ENCODE measurements at regions not wholly inside any gene's neighbourhood (a gene's known extent, or its start where the extent isn't known, plus 50 kb on each side); places are given as distances from the start of the nearest gene placed in this dataset.

GRCh38 chr16:25340973-25341372 is 83.3 kb upstream of the ZKSCAN2 start:
- Histone ChIP-seq H3K9me2 (ENCODE audit: insufficient read depth, low read length) (no peaks in the 10 kb centered on the region), H3K4me3 (ENCODE audit: low read length) (no peak overlapping the region), H3K9ac (ENCODE audit: low read length) (no peak overlapping the region), H3K79me2 (replicated peaks; ENCODE audit: insufficient read depth, low read length) (no peaks in the 10 kb centered on the region), H3K9me3 (ENCODE audit: low read length) (no peaks in the 10 kb centered on the region), H3K36me3 (ENCODE audit: insufficient read depth, low read length) (no peaks in the 10 kb centered on the region), H4K20me1 (ENCODE audit: insufficient read depth) (no peaks in the 10 kb centered on the region), H3F3A (ENCODE audit: insufficient read depth, low read length, poor library complexity, severe bottlenecking) (no peaks in the 10 kb centered on the region), H2AFZ (ENCODE audit: low read depth, low read length) (no peak overlapping the region), H3K4me2 (ENCODE audit: low read length) (no peak overlapping the region), H3K27ac (ENCODE audit: low read length) (no peak overlapping the region), H3K27me3 (ENCODE audit: insufficient read depth, low read depth, low read length) (no peaks in the 10 kb centered on the region)
- no peak for TF ChIP-seq RAD21 (conservative IDR thresholded peaks at IDR 0.05)
- no peak for TF ChIP-seq POLR2AphosphoS5 (IDR thresholded peaks at IDR 0.05)
- no peak for TF ChIP-seq REST (IDR thresholded peaks at IDR 0.05; ENCODE audit: borderline replicate concordance)
- no peak for TF ChIP-seq TAF1 (IDR thresholded peaks at IDR 0.05; ENCODE audit: low read depth)
- TF ChIP-seq MXI1 (conservative IDR thresholded peaks at IDR 0.05; ENCODE audit: poor library complexity, severe bottlenecking) = no peak
- TF ChIP-seq EP300 (conservative IDR thresholded peaks at IDR 0.05; ENCODE audit: poor library complexity, severe bottlenecking) = no peak
- TF ChIP-seq, protein P1, sequence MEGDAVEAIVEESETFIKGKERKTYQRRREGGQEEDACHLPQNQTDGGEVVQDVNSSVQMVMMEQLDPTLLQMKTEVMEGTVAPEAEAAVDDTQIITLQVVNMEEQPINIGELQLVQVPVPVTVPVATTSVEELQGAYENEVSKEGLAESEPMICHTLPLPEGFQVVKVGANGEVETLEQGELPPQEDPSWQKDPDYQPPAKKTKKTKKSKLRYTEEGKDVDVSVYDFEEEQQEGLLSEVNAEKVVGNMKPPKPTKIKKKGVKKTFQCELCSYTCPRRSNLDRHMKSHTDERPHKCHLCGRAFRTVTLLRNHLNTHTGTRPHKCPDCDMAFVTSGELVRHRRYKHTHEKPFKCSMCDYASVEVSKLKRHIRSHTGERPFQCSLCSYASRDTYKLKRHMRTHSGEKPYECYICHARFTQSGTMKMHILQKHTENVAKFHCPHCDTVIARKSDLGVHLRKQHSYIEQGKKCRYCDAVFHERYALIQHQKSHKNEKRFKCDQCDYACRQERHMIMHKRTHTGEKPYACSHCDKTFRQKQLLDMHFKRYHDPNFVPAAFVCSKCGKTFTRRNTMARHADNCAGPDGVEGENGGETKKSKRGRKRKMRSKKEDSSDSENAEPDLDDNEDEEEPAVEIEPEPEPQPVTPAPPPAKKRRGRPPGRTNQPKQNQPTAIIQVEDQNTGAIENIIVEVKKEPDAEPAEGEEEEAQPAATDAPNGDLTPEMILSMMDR (IDR thresholded peaks at IDR 0.05; ENCODE audit: poor library complexity, severe bottlenecking) = no peak
- TF ChIP-seq EZH2 (IDR thresholded peaks at IDR 0.05; ENCODE audit: borderline replicate concordance, insufficient read depth, low read length, poor library complexity, severe bottlenecking) = no peak
- no peak for TF ChIP-seq SMC3 (conservative IDR thresholded peaks at IDR 0.05; ENCODE audit: poor library complexity)

- H3K9ac ChIP-seq (ENCODE audit: low read length) = no peak overlapping the region
- H3K79me2 ChIP-seq (replicated peaks; ENCODE audit: insufficient read depth, low read length) = no peaks in the 10 kb centered on the region
- H3K27ac ChIP-seq (ENCODE audit: low read length) = no peak overlapping the region
- TF ChIP-seq REST (IDR thresholded peaks at IDR 0.05; ENCODE audit: borderline replicate concordance) (no peak), EP300 (conservative IDR thresholded peaks at IDR 0.05; ENCODE audit: poor library complexity, severe bottlenecking) (no peak), TAF1 (IDR thresholded peaks at IDR 0.05; ENCODE audit: low read depth) (no peak), MXI1 (conservative IDR thresholded peaks at IDR 0.05; ENCODE audit: poor library complexity, severe bottlenecking) (no peak), EZH2 (IDR thresholded peaks at IDR 0.05; ENCODE audit: borderline replicate concordance, insufficient read depth, low read length, poor library complexity, severe bottlenecking) (no peak), RAD21 (conservative IDR thresholded peaks at IDR 0.05) (no peak), POLR2AphosphoS5 (IDR thresholded peaks at IDR 0.05) (no peak), SMC3 (conservative IDR thresholded peaks at IDR 0.05; ENCODE audit: poor library complexity) (no peak)
- TF ChIP-seq, protein P1 (IDR thresholded peaks at IDR 0.05; ENCODE audit: poor library complexity, severe bottlenecking) = no peak
- H3K9me2 ChIP-seq (ENCODE audit: insufficient read depth, low read length) = no peaks in the 10 kb centered on the region
- no peak overlapping the region for H3K4me2 ChIP-seq (ENCODE audit: low read length)
- no peaks in the 10 kb centered on the region for H4K20me1 ChIP-seq (ENCODE audit: insufficient read depth)
- no peaks in the 10 kb centered on the region for H3K36me3 ChIP-seq (ENCODE audit: insufficient read depth, low read length)
- no peak overlapping the region for H3K4me3 ChIP-seq (ENCODE audit: low read length)
- no peaks in the 10 kb centered on the region for H3K9me3 ChIP-seq (ENCODE audit: low read length)
- no peak overlapping the region for H2AFZ ChIP-seq (ENCODE audit: low read depth, low read length)
- H3K27me3 ChIP-seq (ENCODE audit: insufficient read depth, low read depth, low read length) = no peaks in the 10 kb centered on the region
- no peaks in the 10 kb centered on the region for H3F3A ChIP-seq (ENCODE audit: insufficient read depth, low read length, poor library complexity, severe bottlenecking)
These were observed 60.2 kb upstream of the ZKSCAN2 start for GRCh38 chr16:25317732-25318316.

Measured in neural cell (in vitro differentiated cells).